MM.1S (cell line): ENCODE measurements at regions not wholly inside any gene's neighbourhood (a gene's known extent, or its start where the extent isn't known, plus 50 kb on each side); places are given as distances from the start of the nearest gene placed in this dataset.

Experiments used
- EZH2 ChIP-seq: fragments of 300-600 bp; sonication (generic); optimal IDR thresholded peaks from 2 replicates; pipeline ENCODE3; 2017; ENCODE audit warnings: low read depth, mild to moderate bottlenecking, antibody characterized with exemption, low read length, mixed read lengths
- EZH2phosphoT487 ChIP-seq: fragments of 300-600 bp; sonication (generic); IDR thresholded peaks from 2 replicates; pipeline ENCODE4 v1.6.1; 2018; ENCODE audit warnings: antibody characterized with exemption, low read length
- TF ChIP-seq, protein P1 (sequence below): fragments of 300-600 bp; sonication (generic); IDR thresholded peaks from 2 replicates; pipeline ENCODE4 v1.5.1; 2016; ENCODE audit warnings: antibody characterized with exemption, low read length, mixed read lengths

GRCh38 chr11:134956450-134957210, 544.6 kb upstream of the B3GAT1 start:
- TF ChIP-seq, protein P1, sequence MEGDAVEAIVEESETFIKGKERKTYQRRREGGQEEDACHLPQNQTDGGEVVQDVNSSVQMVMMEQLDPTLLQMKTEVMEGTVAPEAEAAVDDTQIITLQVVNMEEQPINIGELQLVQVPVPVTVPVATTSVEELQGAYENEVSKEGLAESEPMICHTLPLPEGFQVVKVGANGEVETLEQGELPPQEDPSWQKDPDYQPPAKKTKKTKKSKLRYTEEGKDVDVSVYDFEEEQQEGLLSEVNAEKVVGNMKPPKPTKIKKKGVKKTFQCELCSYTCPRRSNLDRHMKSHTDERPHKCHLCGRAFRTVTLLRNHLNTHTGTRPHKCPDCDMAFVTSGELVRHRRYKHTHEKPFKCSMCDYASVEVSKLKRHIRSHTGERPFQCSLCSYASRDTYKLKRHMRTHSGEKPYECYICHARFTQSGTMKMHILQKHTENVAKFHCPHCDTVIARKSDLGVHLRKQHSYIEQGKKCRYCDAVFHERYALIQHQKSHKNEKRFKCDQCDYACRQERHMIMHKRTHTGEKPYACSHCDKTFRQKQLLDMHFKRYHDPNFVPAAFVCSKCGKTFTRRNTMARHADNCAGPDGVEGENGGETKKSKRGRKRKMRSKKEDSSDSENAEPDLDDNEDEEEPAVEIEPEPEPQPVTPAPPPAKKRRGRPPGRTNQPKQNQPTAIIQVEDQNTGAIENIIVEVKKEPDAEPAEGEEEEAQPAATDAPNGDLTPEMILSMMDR = no peak
- TF ChIP-seq EZH2 (no peak), EZH2phosphoT487 (no peak)
